ENCODE measurements at regions not wholly inside any gene's neighbourhood (a gene's known extent, or its start where the extent isn't known, plus 50 kb on each side); places are given as distances from the start of the nearest gene placed in this dataset.

DNA sequence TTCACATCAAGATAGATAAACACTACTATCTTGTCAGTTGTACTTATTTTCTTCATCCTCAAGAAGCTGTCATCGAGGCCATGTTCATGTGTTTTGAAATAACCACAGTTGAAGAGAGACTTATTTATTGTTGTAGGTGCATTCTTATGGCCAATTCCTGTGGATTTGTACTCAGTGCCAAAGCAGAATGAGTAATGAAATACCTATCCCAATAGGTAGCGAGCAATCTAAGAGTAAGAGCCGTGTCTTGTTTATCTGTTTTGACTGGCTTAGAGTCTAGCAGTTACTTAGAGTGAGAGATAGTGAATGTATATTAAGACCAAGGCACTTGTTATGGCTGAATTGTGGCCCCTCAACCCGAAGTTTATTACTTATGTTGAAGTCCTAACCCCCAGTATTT lies 631.0 kb upstream of the SPANXN1 start:
- ChIA-PET CTCF (ENCODE audit: partially characterized antibody) (no interaction called here), POLR2A (ENCODE audit: partially characterized antibody) (no interaction called here)
- no peak overlapping the region for H2AFZ ChIP-seq (ENCODE audit: low read length)
- H3K4me3 ChIP-seq (ENCODE audit: extremely low read depth in 1 of 4, insufficient read depth in 2 of 4, low read depth in 3 of 4, low read length in 4 of 4), result no peak overlapping the region
- DNase-seq (ENCODE audit: low read depth in 1 of 2, low spot score in 2 of 2) (no peak), FAIRE-seq (no peak)
- H2BK20ac ChIP-seq (ENCODE audit: low read length), result no peak overlapping the region
- H4K20me1 ChIP-seq (replicated peaks in 1 of 2; ENCODE audit: control insufficient read depth in 1 of 2, insufficient read depth in 2 of 2, low read length in 2 of 2), result no peaks in the 10 kb centered on the region
- H3K27ac ChIP-seq (ENCODE audit: low read depth, low read length), result no peak overlapping the region
- no peak overlapping the region for H2BK15ac ChIP-seq (ENCODE audit: low read length)
- no peaks in the 10 kb centered on the region for H3K27me3 ChIP-seq (replicated peaks in 1 of 4; ENCODE audit: control insufficient read depth in 3 of 4, extremely low read depth in 1 of 4, insufficient read depth in 3 of 4, low read length in 3 of 4)
- WGBS, 2 experiments (ENCODE audit: extremely low coverage in 1 of 2, insufficient coverage in 1 of 2, insufficient read length in 1 of 2, insufficient replicate concordance in 2 of 2, low coverage in 1 of 2, low lambda C conversion rate in 2 of 2, missing lambda C conversion rate in 1 of 2), result 95% methylated on average over 4 of the region's 4 CpGs; no CpG with 5 or more reads in 1 of the 2 experiments
- H3K4ac ChIP-seq (replicated peaks; ENCODE audit: insufficient read length, low read depth, low read length), result no peak overlapping the region
- no peak for TF ChIP-seq NRF1 (IDR thresholded peaks at IDR 0.05; ENCODE audit: low read depth, low read length)
- TF ChIP-seq TAF1 (IDR thresholded peaks at IDR 0.05; ENCODE audit: low read depth, low read length), result no peak
- no peak for TF ChIP-seq SP2 (IDR thresholded peaks at IDR 0.05; ENCODE audit: low read length)
- no peak overlapping the region for H3K14ac ChIP-seq (ENCODE audit: insufficient read length)
- no peaks in the 10 kb centered on the region for H3K79me1 ChIP-seq (ENCODE audit: low read depth, low read length)
- no peak overlapping the region for H2BK12ac ChIP-seq (ENCODE audit: low read depth, low read length)
- H3K9ac ChIP-seq (replicated peaks in 1 of 4; ENCODE audit: extremely low read depth in 1 of 4, low read depth in 3 of 4, low read length in 3 of 4), result no peak overlapping the region
- no peaks in the 10 kb centered on the region for H3K23me2 ChIP-seq (ENCODE audit: low read depth, low read length)
- H3K4me1 ChIP-seq (replicated peaks in 1 of 4; ENCODE audit: control insufficient read depth in 3 of 4, insufficient read depth in 4 of 4, low read length in 3 of 4), result no peaks in the 10 kb centered on the region
- H4K91ac ChIP-seq (replicated peaks; ENCODE audit: insufficient read length, low read length), result no peak overlapping the region
- no peak overlapping the region for H2BK5ac ChIP-seq (ENCODE audit: low read depth, low read length)
- H4K8ac ChIP-seq (ENCODE audit: extremely low read depth, insufficient read depth, low read length), result no peak overlapping the region
- no peak overlapping the region for H2AK5ac ChIP-seq (ENCODE audit: low read depth, low read length)
- H3K18ac ChIP-seq (ENCODE audit: extremely low read depth, low read length), result no peak overlapping the region
- no peak overlapping the region for H3K56ac ChIP-seq (replicated peaks; ENCODE audit: insufficient read length, low read depth, low read length)
- H4K5ac ChIP-seq (ENCODE audit: insufficient read length, low read depth, low read length), result no peak overlapping the region
- no peak overlapping the region for H2BK120ac ChIP-seq (replicated peaks; ENCODE audit: low read depth, low read length)
- H3K79me2 ChIP-seq (ENCODE audit: control insufficient read depth in 1 of 2, insufficient read depth in 2 of 2, low read length in 2 of 2), result no peaks in the 10 kb centered on the region
- no peaks in the 10 kb centered on the region for H3K9me3 ChIP-seq (ENCODE audit: insufficient read depth in 2 of 2, low read depth in 1 of 2, low read length in 1 of 2)
- no peak overlapping the region for H3K23ac ChIP-seq (ENCODE audit: insufficient read length)
- H3K4me2 ChIP-seq (ENCODE audit: insufficient read depth in 1 of 2, low read depth in 2 of 2, low read length in 2 of 2), result no peak overlapping the region
- H3K36me3 ChIP-seq (ENCODE audit: control insufficient read depth in 2 of 4, insufficient read depth in 4 of 4, low read length in 3 of 4), result no peaks in the 10 kb centered on the region

All from H1 (cell line).